HepG2 (cell line): ENCODE measurements at regions not wholly inside any gene's neighbourhood (a gene's known extent, or its start where the extent isn't known, plus 50 kb on each side); places are given as distances from the start of the nearest gene placed in this dataset.

ENCODE experiments used
- ATAC-seq: fragments of 200-7000 bp; cut with Tn5 transposase; 3 replicates; pipeline ENCODE4 v1.9.1; 2020; ENCODE audit warnings: mild to moderate bottlenecking, moderate library complexity
- BruUV-seq: library from RNA; stranded (reverse); fragments of 400-500 nt; replicated peaks from 2 replicates; lab custom pipeline; 2021; lab: Mats Ljungman, UMichigan
- CTCF ChIA-PET: fragments of 300-600 bp; formaldehyde crosslinking; extraction: SDS; loops from one replicate; lab custom pipeline; 2021; ENCODE audit warnings: low total read pairs, inconsistent platforms, low intra/inter-chr PET ratio; lab: Yijun Ruan, JAX
- POLR2A ChIA-PET: fragments of 350-600 bp; sonication (Branson Sonifier 250); formaldehyde crosslinking; loops from one replicate; lab custom pipeline; 2020; ENCODE audit warnings: antibody characterized with exemption, inconsistent platforms; lab: Yijun Ruan, JAX
- DNase-seq: peaks from one replicate; pipeline ENCODE4 v3.0.0-alpha.2; 2015; ENCODE audit warnings: low spot score
- FAIRE-seq: peaks from 3 replicates; lab custom pipeline; 2011; peaks lifted over from hg19 to GRCh38; lab: Jason Lieb, UNC
- H2AFZ ChIP-seq: one replicate; pipeline ENCODE4 v1.6.1; 2011; ENCODE audit warnings: low read length, inconsistent platforms
- H3K27ac ChIP-seq: fragments of 300-600 bp; 3 replicates; pipeline ENCODE4 v1.8.0; 2011; ENCODE audit warnings: mixed run types, mild to moderate bottlenecking, mixed read lengths, low read length, inconsistent platforms; ENCODE audit not compliant: insufficient read depth; ENCODE audit errors: extremely low read length
- H3K27me3 ChIP-seq, 2 experiments: fragments of 200-600 bp in 1 of 2; 2 replicates in 1 of 2; 3 replicates in 1 of 2; pipeline versions ENCODE4 v1.6.0 to v1.8.0; 2011; ENCODE audit warnings: low read length in 2 of 2, mild to moderate bottlenecking in 2 of 2, moderate library complexity in 2 of 2, inconsistent platforms in 1 of 2; ENCODE audit not compliant: insufficient read depth in 2 of 2, control insufficient read depth in 1 of 2
- H3K36me3 ChIP-seq, 2 experiments: fragments of 200-600 bp in 1 of 2; replicated peaks in 1 of 2; 2 replicates in 1 of 2; 3 replicates in 1 of 2; pipeline versions ENCODE4 v1.5.1 to v1.8.0; 2011; ENCODE audit warnings: low read length in 2 of 2, inconsistent platforms in 1 of 2; ENCODE audit not compliant: insufficient read depth in 2 of 2, control insufficient read depth in 1 of 2
- H3K4me1 ChIP-seq: 2 replicates; pipeline ENCODE4 v1.5.1; 2012; ENCODE audit warnings: low read length, inconsistent platforms; ENCODE audit not compliant: insufficient read depth
- H3K4me2 ChIP-seq: 2 replicates; pipeline ENCODE4 v1.6.0; 2011; ENCODE audit warnings: low read depth, low read length, inconsistent platforms
- H3K4me3 ChIP-seq, 3 experiments: fragments of 200-600 bp in 1 of 3; sonication (generic), shearing (Covaris generic) in 1 of 3; replicated peaks in 1 of 3; 2 replicates each; pipeline ENCODE4 v1.5.1; 2011 to 2016; ENCODE audit warnings: low read length in 3 of 3, inconsistent platforms in 2 of 3, low read depth in 2 of 3, mild to moderate bottlenecking in 2 of 3, control low read depth in 1 of 3, mixed read lengths in 1 of 3; ENCODE audit not compliant: insufficient read depth in 1 of 3
- H3K79me2 ChIP-seq: one replicate; pipeline ENCODE4 v1.6.1; 2011; ENCODE audit warnings: low read length, inconsistent platforms; ENCODE audit not compliant: insufficient read depth
- H3K9ac ChIP-seq: 2 replicates; pipeline ENCODE4 v1.6.0; 2011; ENCODE audit warnings: mild to moderate bottlenecking, low read depth, low read length, inconsistent platforms; ENCODE audit not compliant: insufficient read depth
- H3K9me3 ChIP-seq: 2 replicates; pipeline ENCODE4 v1.5.1; 2012; ENCODE audit warnings: mild to moderate bottlenecking, low read length
- H4K20me1 ChIP-seq: 2 replicates; pipeline ENCODE4 v1.6.0; 2011; ENCODE audit warnings: inconsistent platforms, mild to moderate bottlenecking, low read length, moderate library complexity; ENCODE audit not compliant: insufficient read depth
- ETV6 ChIP-seq: sonication (generic); formaldehyde crosslinking; conservative IDR thresholded peaks from 2 replicates; pipeline ENCODE4 v1.4.0; 2020; ENCODE audit warnings: missing genetic modification reagents
- IKZF1 ChIP-seq: fragments of 450-650 bp; IDR thresholded peaks from 2 replicates; pipeline ENCODE4 v1.7.1; 2016
- JDP2 ChIP-seq: sonication (generic); formaldehyde crosslinking; IDR thresholded peaks from 2 replicates; pipeline ENCODE4 v1.8.1; 2022; ENCODE audit warnings: missing genetic modification reagents, borderline replicate concordance
- NFE2L1 ChIP-seq: sonication (generic); formaldehyde crosslinking; IDR thresholded peaks from 2 replicates; pipeline ENCODE4 v1.4.0; 2020; ENCODE audit warnings: missing genetic modification reagents, mild to moderate bottlenecking, borderline replicate concordance
- PHF5A ChIP-seq: IDR thresholded peaks from one replicate; pipeline ENCODE4 v1.6.1; 2018; ENCODE audit warnings: low read depth, missing genetic modification reagents; ENCODE audit not compliant: unreplicated experiment
- ZBTB8A ChIP-seq: sonication (generic); formaldehyde crosslinking; IDR thresholded peaks from 2 replicates; pipeline ENCODE4 v1.4.0; 2020; ENCODE audit warnings: mild to moderate bottlenecking, low read depth, missing genetic modification reagents, borderline replicate concordance
- ZNF44 ChIP-seq: sonication (generic); formaldehyde crosslinking; IDR thresholded peaks from 2 replicates; pipeline ENCODE4 v1.5.1; 2020; ENCODE audit warnings: mild to moderate bottlenecking, missing genetic modification reagents
- ZNF605 ChIP-seq: sonication (generic); formaldehyde crosslinking; IDR thresholded peaks from 2 replicates; pipeline ENCODE4 v1.8.0; 2022; ENCODE audit warnings: mild to moderate bottlenecking, missing genetic modification reagents
- WGBS: methylation state at CpG from one replicate; pipeline ENCODE4 v1.1.6; 2017; ENCODE audit warnings: low lambda C conversion rate; 5-methylcytosine and 5-hydroxymethylcytosine counted together
- in situ Hi-C: cut with HindIII; loops from 2 replicates; pipeline ENCODE4 v1.10.0; 2017; ENCODE audit warnings: low pct_unique_long_range_greater_than_20kb; ENCODE audit not compliant: extremely low pct_ligation_motif_present
- intact Hi-C: fragments of 100-400 bp; cut with micrococcal nuclease; formaldehyde crosslinking; loops from one replicate; pipeline ENCODE4 v1.10.0; 2022; ENCODE audit not compliant: unreplicated experiment
- TF ChIP-seq, protein P1 (sequence below), 2 experiments: fragments of 450-650 bp in 1 of 2; sonication (generic) in 1 of 2; formaldehyde crosslinking; IDR thresholded peaks; 2 replicates each; pipeline versions ENCODE4 v1.5.0 to v1.8.0; 2020 to 2022; ENCODE audit warnings: mild to moderate bottlenecking in 1 of 2, missing genetic modification reagents in 1 of 2
- TF ChIP-seq, protein P2 (sequence below): IDR thresholded peaks from 2 replicates; pipeline ENCODE4 v1.6.1; 2016; ENCODE audit warnings: missing genetic modification reagents, missing compliant biosample characterization
- TF ChIP-seq, protein P3 (sequence below): sonication (generic); formaldehyde crosslinking; IDR thresholded peaks from 2 replicates; pipeline ENCODE4 v1.4.0; 2020; ENCODE audit warnings: missing genetic modification reagents
- TF ChIP-seq, protein P4 (sequence below): sonication (generic); formaldehyde crosslinking; IDR thresholded peaks from 2 replicates; pipeline ENCODE4 v1.4.0; 2020; ENCODE audit warnings: missing genetic modification reagents

DNA sequence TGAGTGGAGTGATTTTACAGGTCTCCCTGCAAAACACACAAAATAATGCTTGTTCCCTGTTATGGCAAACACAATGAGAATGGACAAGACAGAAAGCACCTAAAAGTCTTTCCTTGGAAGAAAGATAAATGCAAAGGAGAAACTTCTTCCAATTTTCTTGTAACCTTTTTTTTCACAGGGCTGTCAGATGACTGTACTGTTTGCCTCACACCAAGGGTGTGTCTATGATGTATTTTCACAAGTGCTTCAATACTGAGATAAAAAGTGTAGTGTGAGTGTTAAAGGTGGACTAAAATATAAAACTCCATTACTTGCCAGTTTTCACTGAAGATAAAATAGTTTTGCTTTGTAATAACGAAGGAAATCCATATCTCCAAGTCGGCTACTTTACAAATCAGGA, 194.5 kb downstream of the CENPW start (continued):
- TF ChIP-seq NFE2L1 (CRISPR knock-in tag), result no peak
- TF ChIP-seq, protein P1, sequence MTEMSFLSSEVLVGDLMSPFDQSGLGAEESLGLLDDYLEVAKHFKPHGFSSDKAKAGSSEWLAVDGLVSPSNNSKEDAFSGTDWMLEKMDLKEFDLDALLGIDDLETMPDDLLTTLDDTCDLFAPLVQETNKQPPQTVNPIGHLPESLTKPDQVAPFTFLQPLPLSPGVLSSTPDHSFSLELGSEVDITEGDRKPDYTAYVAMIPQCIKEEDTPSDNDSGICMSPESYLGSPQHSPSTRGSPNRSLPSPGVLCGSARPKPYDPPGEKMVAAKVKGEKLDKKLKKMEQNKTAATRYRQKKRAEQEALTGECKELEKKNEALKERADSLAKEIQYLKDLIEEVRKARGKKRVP (CRISPR knock-in tag; IDR thresholded peaks at IDR 0.05), result no peak
- TF ChIP-seq, protein P2, sequence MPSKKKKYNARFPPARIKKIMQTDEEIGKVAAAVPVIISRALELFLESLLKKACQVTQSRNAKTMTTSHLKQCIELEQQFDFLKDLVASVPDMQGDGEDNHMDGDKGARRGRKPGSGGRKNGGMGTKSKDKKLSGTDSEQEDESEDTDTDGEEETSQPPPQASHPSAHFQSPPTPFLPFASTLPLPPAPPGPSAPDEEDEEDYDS, result no peak

DNA sequence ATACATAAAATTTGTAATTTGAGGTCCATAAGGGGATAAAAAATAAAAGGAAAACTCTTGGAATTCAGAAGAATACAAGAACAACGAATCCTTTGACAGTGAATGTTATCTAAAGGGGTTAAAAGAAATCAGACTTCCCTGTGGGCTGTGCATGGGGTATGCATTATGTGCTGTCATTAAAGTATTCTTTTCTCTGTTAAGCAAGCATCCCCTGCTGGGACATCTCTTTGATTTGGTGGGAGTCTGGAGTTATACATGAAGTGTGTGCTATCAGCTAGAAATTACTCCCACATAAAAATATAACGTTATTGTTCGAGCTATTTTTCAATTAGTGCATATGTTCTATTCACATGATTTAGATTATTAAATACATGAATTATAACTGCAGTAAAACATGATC, 195.2 kb downstream of the CENPW start:
- Histone ChIP-seq H3K4me1 (no peaks in the 10 kb centered on the region), H3K27ac (no peak overlapping the region), H3K36me3 (no peaks in the 10 kb centered on the region), H2AFZ (no peak overlapping the region), H3K4me2 (no peak overlapping the region), H3K9me3 (no peaks in the 10 kb centered on the region), H3K9ac (no peak overlapping the region), H3K4me3 (no peak overlapping the region), H4K20me1 (no peaks in the 10 kb centered on the region), H3K79me2 (no peaks in the 10 kb centered on the region), H3K27me3 (no peaks in the 10 kb centered on the region)
- in situ Hi-C loops (no loop called here), intact Hi-C loops (no loop called here)
- no TSS peak for BruUV-seq
- DNase-seq (no peak), FAIRE-seq (no peak), ATAC-seq (no peak)
- ChIA-PET POLR2A (no interaction called here), CTCF (no interaction called here)
- WGBS, result under 1% methylated on average over 3 of the region's 3 CpGs
- no peak for TF ChIP-seq ZNF605 (CRISPR knock-in tag)
- no peak for TF ChIP-seq JDP2
- TF ChIP-seq, protein P3, sequence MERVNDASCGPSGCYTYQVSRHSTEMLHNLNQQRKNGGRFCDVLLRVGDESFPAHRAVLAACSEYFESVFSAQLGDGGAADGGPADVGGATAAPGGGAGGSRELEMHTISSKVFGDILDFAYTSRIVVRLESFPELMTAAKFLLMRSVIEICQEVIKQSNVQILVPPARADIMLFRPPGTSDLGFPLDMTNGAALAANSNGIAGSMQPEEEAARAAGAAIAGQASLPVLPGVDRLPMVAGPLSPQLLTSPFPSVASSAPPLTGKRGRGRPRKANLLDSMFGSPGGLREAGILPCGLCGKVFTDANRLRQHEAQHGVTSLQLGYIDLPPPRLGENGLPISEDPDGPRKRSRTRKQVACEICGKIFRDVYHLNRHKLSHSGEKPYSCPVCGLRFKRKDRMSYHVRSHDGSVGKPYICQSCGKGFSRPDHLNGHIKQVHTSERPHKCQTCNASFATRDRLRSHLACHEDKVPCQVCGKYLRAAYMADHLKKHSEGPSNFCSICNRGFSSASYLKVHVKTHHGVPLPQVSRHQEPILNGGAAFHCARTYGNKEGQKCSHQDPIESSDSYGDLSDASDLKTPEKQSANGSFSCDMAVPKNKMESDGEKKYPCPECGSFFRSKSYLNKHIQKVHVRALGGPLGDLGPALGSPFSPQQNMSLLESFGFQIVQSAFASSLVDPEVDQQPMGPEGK (CRISPR knock-in tag), result no peak
- TF ChIP-seq IKZF1, result no peak
- no peak for TF ChIP-seq ZNF44 (CRISPR knock-in tag)
- TF ChIP-seq, protein P4, sequence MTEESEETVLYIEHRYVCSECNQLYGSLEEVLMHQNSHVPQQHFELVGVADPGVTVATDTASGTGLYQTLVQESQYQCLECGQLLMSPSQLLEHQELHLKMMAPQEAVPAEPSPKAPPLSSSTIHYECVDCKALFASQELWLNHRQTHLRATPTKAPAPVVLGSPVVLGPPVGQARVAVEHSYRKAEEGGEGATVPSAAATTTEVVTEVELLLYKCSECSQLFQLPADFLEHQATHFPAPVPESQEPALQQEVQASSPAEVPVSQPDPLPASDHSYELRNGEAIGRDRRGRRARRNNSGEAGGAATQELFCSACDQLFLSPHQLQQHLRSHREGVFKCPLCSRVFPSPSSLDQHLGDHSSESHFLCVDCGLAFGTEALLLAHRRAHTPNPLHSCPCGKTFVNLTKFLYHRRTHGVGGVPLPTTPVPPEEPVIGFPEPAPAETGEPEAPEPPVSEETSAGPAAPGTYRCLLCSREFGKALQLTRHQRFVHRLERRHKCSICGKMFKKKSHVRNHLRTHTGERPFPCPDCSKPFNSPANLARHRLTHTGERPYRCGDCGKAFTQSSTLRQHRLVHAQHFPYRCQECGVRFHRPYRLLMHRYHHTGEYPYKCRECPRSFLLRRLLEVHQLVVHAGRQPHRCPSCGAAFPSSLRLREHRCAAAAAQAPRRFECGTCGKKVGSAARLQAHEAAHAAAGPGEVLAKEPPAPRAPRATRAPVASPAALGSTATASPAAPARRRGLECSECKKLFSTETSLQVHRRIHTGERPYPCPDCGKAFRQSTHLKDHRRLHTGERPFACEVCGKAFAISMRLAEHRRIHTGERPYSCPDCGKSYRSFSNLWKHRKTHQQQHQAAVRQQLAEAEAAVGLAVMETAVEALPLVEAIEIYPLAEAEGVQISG, result no peak
- TF ChIP-seq ETV6 (CRISPR knock-in tag), result no peak
- no peak for TF ChIP-seq PHF5A (CRISPR knock-in tag)
- no peak for TF ChIP-seq ZBTB8A (CRISPR knock-in tag)
